GM21381 (cell line): ENCODE measurements at regions not wholly inside any gene's neighbourhood (a gene's known extent, or its start where the extent isn't known, plus 50 kb on each side); places are given as distances from the start of the nearest gene placed in this dataset.
"Not testable (repeated sequence)": the region's sequence is repeated elsewhere in the genome, so short reads cannot be mapped to it uniquely, and the experiment has no call there.

ENCODE experiments used
- ATAC-seq: cut with Tn5 transposase; IDR thresholded peaks from one replicate; pipeline ENCODE4 v1.9.1; 2021; ENCODE audit warnings: mild to moderate bottlenecking, moderate library complexity; ENCODE audit not compliant: unreplicated experiment

DNA sequence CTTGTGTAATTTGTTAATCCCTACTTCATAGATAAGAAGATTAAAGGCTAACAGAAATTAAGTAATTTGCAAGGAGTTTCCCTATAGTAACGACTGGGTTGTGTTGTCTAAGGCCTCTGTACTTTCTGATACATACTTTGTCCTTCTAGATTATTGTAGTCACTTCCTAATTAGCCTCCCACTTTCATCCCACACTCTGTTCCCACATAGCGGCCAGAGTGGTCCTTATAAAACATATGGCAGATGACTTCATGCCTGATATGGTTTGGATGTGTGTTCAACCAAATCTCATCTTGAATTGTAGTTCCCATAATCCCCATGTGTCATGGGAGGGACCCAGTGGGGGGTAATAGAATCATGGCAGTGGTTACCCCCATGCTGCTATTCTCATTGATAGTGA lies 120.5 kb upstream of the DAB1 start:
- ATAC-seq: no peak

- ATAC-seq: no peak
These were observed 113.0 kb upstream of the DAB1 start for GRCh38 chr1:57536749-57537423.

- ATAC-seq: no peak
These were observed 108.4 kb upstream of the DAB1 start for GRCh38 chr1:57532299-57532698.

- ATAC-seq: not testable (repeated sequence)
These were observed 107.0 kb upstream of the DAB1 start for GRCh38 chr1:57530911-57531260.

DNA sequence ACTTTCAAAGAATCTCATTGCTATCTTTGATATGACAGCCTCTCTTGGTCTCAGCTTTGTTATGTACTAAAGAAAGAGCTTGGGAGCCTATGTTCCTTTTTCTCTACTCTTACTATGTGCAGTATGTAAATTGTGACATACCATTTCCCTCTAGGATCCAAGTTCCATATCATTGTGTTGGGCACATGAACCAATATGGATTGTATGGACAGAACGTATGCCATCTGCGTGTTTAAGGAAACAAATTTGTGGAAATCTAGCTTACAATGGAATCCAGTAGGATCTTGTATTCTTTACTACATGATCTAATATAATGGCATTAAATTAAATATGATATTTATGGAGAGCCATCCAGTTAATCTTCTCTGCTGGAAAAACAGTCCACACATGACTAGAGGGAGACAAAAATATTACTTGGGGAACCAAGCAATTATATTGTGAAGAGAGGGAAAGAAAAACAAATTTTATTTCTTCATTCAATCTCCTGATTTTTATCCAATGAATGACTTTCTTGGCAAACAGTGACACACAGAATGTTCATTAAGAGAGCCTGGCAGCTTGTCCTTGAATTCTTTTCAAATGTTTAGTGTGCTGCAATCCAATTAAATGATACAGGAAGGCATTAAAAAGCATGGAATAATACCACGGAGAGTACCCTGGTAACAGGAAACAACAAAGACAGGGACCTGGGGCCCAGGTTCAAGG lies 106.5 kb upstream of the DAB1 start:
- ATAC-seq: no peak

DNA sequence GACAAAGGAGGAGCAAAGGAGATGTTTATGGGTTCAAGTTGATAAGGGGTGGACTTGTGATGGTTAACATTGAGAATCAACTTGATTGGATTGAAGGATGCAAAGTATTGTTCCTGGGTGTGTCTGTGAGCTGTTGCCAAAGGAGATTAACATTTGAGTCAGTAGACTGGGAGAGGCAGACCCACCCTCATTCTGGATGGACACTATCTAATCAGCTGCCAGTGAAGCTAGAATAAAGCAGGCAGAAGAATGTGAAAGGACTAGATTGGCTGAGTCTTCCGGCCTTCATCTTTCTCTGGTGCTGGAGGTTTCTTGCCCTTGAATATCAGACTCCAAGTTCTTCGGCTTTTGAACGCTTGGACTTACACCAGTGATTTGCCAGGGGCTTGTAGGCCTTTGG lies 98.7 kb upstream of the DAB1 start:
- ATAC-seq: no peak

DNA sequence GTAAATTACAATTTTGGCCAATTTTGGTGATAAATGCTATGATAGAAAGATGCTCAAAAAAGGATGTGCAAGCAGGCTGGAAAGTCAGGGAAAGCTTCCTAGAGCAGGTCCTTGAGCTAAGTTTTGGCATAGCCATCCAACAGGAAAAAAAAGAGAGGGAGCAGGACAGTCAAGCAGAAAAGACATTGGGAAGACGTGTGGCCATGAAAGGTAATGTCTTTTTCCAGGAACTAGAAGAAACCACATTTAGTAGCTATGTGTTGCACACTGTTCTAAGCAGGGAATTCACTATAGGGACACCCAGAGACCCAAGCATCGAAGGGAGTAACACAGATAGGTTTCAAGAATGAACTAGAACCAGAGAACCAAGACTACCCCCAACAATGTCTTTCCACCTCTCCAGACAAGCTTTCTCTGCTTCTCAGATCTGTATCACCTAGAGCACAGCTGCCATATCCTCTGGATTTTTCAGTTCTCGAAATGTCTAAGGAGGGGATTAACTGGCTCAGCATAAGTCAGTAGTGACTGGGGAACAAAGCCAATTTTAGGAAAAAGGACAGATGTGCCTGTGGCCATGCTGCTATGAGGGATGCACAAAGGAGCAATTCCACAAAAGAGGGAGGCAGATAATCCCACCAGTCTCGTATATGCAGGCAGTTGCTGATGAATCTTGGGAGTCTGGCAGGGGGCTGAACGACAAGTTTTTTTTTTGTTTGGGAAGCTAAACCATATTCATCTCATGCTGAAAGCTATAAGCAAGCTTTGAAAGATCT lies 97.1 kb upstream of the DAB1 start:
- no peak for ATAC-seq

DNA sequence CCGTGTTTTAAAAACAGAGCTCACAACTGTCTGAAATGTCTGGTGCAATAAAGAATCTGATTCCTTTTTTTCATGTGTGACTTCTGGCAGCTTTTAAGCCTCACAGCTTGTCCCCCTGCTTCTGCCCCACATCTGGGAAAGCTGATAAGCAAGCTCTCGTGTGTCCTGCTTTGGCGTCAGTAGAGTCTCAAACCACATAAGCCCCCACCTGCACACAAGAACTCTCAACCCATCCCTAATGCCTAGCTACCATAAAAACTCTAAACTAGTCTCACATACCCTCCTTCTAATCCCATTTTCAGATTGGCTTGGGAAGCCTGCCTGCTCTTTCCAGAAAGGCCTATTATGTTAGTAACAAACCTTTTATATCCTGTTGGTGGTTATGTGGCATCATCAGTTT lies 94.6 kb upstream of the DAB1 start:
- no peak for ATAC-seq

DNA sequence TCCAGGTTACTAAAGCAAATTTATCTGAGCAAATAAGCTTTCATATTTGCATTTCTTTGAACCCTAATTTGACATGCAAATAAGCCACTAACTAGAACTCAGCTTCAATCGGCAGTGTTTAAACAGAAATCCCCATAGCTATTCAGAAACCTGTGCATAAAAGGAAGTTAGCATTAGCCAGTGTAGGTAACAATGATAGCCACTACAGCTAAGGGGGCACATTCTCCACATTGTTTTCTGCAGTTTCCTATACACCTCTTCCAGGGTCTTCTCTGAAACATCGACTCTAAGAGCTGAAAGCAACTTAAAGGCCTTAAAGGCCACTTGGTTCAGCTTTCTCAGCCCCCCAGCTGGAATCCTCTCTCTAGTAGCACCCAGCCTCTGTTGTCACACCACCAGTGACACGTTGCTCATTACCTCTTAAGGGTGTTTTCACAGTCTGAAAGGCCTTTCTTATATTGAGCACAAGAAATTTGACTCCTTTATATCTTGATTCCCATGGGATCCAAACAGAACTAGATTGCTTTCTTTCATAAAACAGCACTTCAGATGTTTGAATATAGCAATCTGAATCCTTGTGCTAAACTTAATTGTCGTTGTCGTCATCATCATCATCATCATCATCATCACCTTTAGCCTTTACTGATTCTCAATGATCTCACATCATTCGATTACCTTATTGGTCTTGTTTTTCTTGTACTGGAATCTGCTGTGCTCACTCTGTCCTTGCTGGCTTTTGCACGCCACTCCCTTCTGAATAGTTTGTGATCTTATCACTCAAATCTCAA lies 93.9 kb upstream of the DAB1 start:
- ATAC-seq: no peak

DNA sequence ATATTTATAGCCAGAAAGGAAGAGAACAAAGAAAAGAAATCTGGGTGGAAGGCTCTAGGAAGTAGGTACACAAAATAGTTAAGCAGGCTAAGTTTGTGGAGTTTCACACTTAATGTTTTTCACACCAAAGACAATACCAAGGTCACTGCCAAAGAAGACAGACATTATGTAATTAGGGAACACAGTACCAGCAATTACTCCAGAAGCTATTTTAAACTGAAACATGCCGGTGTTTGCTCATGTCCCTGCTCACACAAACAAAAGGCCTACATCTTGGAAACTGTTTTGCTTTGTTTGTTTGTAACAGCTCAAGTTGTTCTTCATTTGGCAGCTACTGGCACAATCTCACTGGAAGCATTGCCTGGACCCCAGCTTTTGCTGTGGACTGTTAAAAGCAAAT lies 88.5 kb upstream of the DAB1 start:
- no peak for ATAC-seq

DNA sequence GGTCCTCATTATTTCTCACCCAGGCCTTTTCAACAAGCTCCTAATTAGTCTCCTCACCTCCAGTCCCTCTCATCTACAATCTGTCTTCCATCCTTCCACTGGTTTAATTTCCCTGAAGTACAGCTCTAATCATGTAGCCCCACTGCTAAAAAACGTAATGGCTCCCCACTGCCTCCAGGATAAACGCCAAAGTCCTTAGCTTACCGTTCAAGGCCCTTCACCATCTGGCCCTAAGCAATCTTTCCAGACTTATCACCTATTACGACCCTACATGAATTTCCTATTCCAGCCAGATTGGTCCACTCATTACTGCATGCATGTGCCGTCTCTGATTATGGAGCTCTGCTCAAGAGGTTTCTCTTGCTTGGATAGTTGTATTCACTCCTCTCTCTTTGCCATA lies 83.1 kb upstream of the DAB1 start:
- no peak for ATAC-seq

GRCh38 chr1:57503337-57503736 lies 79.5 kb upstream of the DAB1 start:
- no peak for ATAC-seq

DNA sequence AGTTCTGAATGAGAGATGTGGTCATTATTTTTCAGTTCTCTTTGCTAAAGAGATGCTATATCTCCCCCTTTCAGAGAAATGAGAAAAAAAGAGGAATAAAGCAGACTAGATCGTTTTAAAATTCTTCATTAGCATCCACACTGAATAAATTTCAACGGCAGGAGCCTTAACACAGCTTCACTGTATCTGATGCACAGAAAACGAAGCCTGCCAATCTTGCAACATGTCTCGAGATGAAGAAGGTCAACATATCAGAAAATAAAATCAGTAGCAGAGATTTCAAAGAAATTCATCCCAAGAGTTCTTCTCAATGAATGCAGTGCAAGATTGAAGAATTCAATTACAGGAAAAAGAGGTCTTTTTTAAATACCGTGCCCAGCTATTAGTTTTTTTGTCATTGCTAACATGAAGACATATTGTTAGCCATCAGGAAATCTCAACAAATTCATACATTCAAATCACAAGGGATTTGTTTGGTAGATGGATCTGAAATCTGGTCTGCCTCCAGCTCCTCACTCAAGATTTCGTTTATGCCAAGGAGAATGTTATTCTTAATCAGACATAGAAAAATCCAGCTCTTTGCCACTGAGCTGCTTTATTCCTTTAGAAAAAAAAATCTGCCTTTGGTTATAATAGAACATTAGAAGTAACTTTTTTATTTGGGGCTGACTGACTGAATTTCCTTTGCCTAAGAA lies 76.4 kb upstream of the DAB1 start:
- ATAC-seq: no peak

DNA sequence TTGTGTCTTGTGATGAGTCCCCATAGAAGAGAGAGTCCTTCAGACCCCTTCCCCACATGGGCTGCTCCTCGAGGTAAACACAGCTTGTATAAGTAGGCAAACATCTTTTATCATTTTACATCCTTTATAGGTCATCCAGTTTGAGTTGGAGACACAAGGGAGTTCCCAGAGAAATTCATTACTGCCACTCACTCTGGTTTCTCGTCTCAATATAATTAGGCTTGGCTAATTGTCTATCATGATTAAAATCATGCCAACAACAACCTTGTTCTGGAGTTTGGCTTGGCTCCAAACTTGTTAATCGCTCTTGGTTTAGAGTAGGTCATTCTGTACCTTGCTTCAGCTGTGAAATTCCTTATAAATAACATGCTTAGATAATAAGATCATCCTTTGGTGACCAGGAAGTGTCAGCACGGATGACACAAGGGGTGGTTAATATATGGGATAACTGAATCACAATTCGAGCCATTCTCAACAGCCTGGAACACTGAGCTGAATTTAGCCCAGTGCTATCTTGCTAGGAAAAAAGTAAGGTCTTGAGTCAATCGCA lies 70.7 kb upstream of the DAB1 start:
- no peak for ATAC-seq

- ATAC-seq: no peak
These were observed 68.8 kb upstream of the DAB1 start for GRCh38 chr1:57492586-57493226.

GRCh38 chr1:57489358-57490036 lies 65.6 kb upstream of the DAB1 start:
- ATAC-seq: no peak

DNA sequence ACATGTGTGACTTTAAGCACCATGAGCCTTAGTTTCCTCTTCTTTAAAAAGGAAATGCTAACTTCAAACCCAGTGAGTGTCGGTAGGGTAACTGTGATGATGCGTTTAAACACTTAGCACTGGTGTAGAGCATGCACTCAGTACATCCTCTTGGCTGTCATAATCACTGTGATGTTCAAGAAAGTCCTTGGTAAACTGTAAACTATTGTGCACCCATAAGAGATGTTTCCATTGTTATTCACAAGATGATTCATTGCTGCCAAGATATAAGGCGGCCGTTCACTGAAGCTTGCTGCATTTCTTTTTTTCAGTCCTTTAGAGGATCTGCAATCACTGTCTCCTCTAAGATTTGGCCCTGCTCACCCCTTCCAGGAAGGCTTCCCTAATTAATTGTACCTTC lies 61.8 kb upstream of the DAB1 start:
- no peak for ATAC-seq

DNA sequence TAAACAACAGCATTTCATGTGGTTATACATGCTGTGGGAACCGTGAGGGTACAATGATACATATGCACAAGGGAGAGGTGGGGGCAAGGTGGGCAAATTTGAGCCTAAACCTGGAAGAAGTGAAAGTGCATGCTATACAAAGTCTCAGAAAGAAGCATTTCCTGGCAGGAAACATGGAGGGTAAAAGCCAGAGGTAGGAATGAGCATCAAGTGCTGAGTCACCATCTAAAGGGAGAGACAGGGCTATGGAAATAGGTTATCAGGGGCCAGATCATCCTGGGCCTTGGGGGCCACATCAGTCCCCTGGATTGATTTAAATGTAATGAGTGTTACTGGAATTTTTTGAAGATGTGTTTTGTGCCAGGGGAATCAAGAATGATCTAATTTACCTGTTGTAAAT lies 60.1 kb upstream of the DAB1 start:
- ATAC-seq: no peak

- no peak for ATAC-seq
These were observed 55.6 kb upstream of the DAB1 start for GRCh38 chr1:57479471-57479870.
